Aorta (tissue), 5 donors: ENCODE measurements at regions not wholly inside any gene's neighbourhood (a gene's known extent, or its start where the extent isn't known, plus 50 kb on each side); places are given as distances from the start of the nearest gene placed in this dataset.

Experiments
- ATAC-seq: fragments of 200-7000 bp; cut with Tn5 transposase; one replicate; pipeline ENCODE4 v1.9.1; 2022; ENCODE audit warnings: moderate library complexity; ENCODE audit not compliant: low FRiP score
- DNase-seq, 2 donors: peaks; one replicate each; pipeline ENCODE4 v3.0.0-alpha.2; 2020
- H3K27ac ChIP-seq, 2 donors: one replicate each; pipeline ENCODE4 v1.5.1; 2013; ENCODE audit warnings: low read length in 2 of 2, mild to moderate bottlenecking in 2 of 2, moderate library complexity in 2 of 2, control low read depth in 1 of 2, inconsistent platforms in 1 of 2, low read depth in 1 of 2
- H3K27me3 ChIP-seq, 2 donors: one replicate each; pipeline ENCODE4 v1.6.1; 2013; ENCODE audit warnings: control low read depth in 1 of 2, low read length in 1 of 2, mild to moderate bottlenecking in 1 of 2, moderate library complexity in 1 of 2; ENCODE audit not compliant: insufficient read depth in 2 of 2, control insufficient read depth in 1 of 2
- H3K36me3 ChIP-seq, 2 donors: one replicate each; pipeline ENCODE4 v1.6.1; 2013; ENCODE audit warnings: control low read depth in 1 of 2, low read length in 1 of 2, mild to moderate bottlenecking in 1 of 2; ENCODE audit not compliant: insufficient read depth in 2 of 2, control insufficient read depth in 1 of 2
- H3K4me1 ChIP-seq, 2 donors: one replicate each; pipeline ENCODE4 v1.6.1; 2013; ENCODE audit warnings: low read length in 2 of 2, control low read depth in 1 of 2, mild to moderate bottlenecking in 1 of 2, moderate library complexity in 1 of 2; ENCODE audit not compliant: insufficient read depth in 2 of 2, control insufficient read depth in 1 of 2
- H3K4me3 ChIP-seq, 2 donors: one replicate each; pipeline ENCODE4 v1.5.1; 2013; ENCODE audit warnings: low read length in 2 of 2, control low read depth in 1 of 2, mild to moderate bottlenecking in 1 of 2
- H3K9me3 ChIP-seq: one replicate; pipeline ENCODE4 v1.6.1; 2013; ENCODE audit warnings: mild to moderate bottlenecking, low read length; ENCODE audit not compliant: control insufficient read depth
- WGBS, 2 donors: extraction: QIAGEN DNeasy Blood & Tissue Kit; methylation state at CpG; one replicate each; pipeline ENCODE4 v1.1.7; 2013; 5-methylcytosine and 5-hydroxymethylcytosine counted together
- intact Hi-C, 2 donors: fragments of 100-400 bp; cut with DNase I; formaldehyde crosslinking; loops; one replicate each; pipeline versions ENCODE4 v1.14.2 to v1.15.0; 2022
- donor health status: healthy with polysubstance abuse.
- donor health status: Bipolar disorder and iron deficiency.
- donor health status: DM: no; HTN: no; CAD: no.
- donor health status: DM: no; HTN: no; CAD: no.
- donor health status: DM: yes; HTN: yes; CAD: no.

- Histone ChIP-seq H3K27me3 (no peaks in the 10 kb centered on the region), H3K27ac (no peak overlapping the region), H3K4me1 (peaks cover 0 to 3% of the 10 kb centered on the region in 2 donors), H3K4me3 (no peak overlapping the region), H3K36me3 (no peaks in the 10 kb centered on the region), H3K9me3 (no peaks in the 10 kb centered on the region)
- DNase-seq: no peak
- no peak for ATAC-seq
- WGBS, 2 donors: 93 to 97% methylated on average over 2 of the region's 2 CpGs
- intact Hi-C loops: no loop called here
Measured at GRCh38 chr20:10921491-10922010, 247.8 kb upstream of the JAG1 start.

DNA sequence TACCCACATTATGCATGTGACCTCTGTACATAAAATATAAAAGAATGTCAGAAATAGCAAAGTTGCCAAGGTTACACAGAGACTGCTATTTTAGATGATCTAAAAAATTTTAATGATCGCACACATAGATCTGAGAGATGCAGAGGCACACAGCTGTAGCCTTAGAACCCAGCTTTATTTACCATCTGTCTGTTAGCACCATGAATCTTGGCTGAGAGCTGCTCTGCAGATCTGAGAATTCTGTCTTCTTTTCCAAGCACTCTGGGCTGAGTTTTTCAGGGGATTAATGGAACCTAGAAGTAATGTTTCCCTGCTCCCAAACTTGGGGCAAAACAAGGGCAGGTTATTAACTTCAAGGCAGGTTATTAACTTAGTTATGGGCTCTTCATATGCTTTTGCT, 248.7 kb upstream of the JAG1 start:
- Histone ChIP-seq H3K27ac (no peak overlapping the region), H3K9me3 (no peaks in the 10 kb centered on the region), H3K27me3 (no peaks in the 10 kb centered on the region), H3K36me3 (no peaks in the 10 kb centered on the region), H3K4me1 (peaks cover 0 to 3% of the 10 kb centered on the region in 2 donors), H3K4me3 (no peak overlapping the region)
- ATAC-seq: no peak
- WGBS, 2 donors: 36 to 37% methylated on average over 1 of the region's 1 CpG
- intact Hi-C loops: no loop called here
- no peak for DNase-seq

DNA sequence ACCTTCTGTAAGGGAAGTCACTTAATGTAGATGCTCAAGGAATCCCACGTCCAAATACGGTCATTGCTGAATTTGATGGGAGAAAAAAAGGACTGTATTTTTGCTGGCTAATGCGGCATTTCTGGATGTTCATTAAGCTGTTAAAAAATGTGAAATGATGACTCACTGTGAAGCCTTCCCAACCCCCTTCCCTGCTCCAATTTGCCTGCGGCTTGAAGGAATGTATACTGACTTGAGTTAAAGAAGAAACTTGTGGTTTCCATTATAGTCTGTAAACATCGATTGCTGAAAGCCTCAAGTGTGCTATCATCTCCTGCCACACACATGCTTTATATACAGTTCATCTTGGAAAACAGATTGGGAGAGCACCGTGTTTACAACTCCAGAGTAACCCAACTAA, 249.1 kb upstream of the JAG1 start:
- Histone ChIP-seq H3K4me3 (no peak overlapping the region), H3K27me3 (no peaks in the 10 kb centered on the region), H3K9me3 (no peaks in the 10 kb centered on the region), H3K27ac (no peak overlapping the region), H3K4me1 (peaks cover 0 to 3% of the 10 kb centered on the region in 2 donors), H3K36me3 (no peaks in the 10 kb centered on the region)
- ATAC-seq (no peak), DNase-seq (no peak)
- intact Hi-C loops: no loop called here
- WGBS, 2 donors: 16 to 22% methylated on average over 6 of the region's 6 CpGs

DNA sequence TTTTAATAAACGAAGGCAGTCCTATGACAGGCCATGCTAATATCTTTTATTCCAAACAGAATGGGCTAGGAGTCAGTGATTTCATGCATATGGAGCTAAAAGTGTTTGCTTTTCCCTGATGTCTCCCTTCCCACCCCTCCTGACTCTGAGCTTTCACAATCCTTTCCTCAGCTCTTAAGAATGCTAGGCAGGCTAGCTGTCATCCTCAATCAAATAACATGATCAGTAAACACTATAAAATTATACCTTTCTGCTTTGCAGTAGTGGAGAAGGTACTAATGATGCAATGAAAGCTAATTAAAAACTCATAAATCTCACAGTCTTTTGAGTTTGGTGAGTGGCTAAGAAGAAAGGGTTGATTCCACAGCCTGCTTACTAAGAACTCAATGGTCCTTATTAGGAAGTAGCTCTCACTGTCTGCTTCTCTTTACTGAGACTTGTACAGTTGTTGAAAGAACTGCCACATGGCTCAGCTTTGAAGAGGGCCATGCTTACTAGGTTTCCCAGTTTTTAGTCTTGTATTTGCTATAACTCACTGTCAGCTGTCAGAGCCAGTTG, 250.9 kb upstream of the JAG1 start:
- Histone ChIP-seq H3K27ac (no peak overlapping the region), H3K4me3 (no peak overlapping the region), H3K4me1 (peaks cover 0 to 3% of the 10 kb centered on the region in 2 donors), H3K9me3 (no peaks in the 10 kb centered on the region), H3K27me3 (no peaks in the 10 kb centered on the region), H3K36me3 (no peaks in the 10 kb centered on the region)
- DNase-seq (no peak), ATAC-seq (no peak)
- 57 to 64% methylated on average over 1 of the region's 1 CpG for WGBS, 2 donors
- intact Hi-C loops: loop anchor here in 1 of 2 donors (5.0 kb wide), 1 partner anchor 58 kb away; no protein-coding TSS in a partner anchor

DNA sequence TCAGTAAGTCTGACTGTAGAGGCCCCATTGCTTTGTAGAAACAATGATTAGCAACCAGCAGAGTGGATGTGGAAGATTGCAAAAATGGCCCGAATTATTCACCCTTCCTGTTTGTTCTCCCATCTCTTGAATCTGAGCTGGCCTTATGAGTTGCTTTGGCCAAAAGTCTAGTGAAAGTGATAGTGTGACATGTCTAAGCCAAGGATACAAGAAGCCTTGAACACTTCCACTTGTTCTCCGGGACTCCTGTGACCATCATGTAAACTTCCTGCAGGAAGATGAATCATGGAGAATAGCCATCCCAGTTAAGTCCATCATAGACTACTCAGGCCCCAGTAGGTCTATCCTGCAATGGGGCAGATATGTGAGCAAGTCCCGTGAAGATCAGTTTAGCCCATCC, 252.0 kb upstream of the JAG1 start:
- ATAC-seq: no peak
- H3K27ac ChIP-seq: no peak overlapping the region
- DNase-seq: no peak
- no peaks in the 10 kb centered on the region for H3K36me3 ChIP-seq
- intact Hi-C loops: loop anchor here in 1 of 2 donors (5.0 kb wide), 1 partner anchor 57 kb away; no protein-coding TSS in a partner anchor
- H3K4me3 ChIP-seq: no peak overlapping the region
- peaks cover 0 to 3% of the 10 kb centered on the region in 2 donors for H3K4me1 ChIP-seq
- H3K9me3 ChIP-seq: no peaks in the 10 kb centered on the region
- 61 to 64% methylated on average over 3 of the region's 3 CpGs for WGBS, 2 donors
- H3K27me3 ChIP-seq: no peaks in the 10 kb centered on the region

DNA sequence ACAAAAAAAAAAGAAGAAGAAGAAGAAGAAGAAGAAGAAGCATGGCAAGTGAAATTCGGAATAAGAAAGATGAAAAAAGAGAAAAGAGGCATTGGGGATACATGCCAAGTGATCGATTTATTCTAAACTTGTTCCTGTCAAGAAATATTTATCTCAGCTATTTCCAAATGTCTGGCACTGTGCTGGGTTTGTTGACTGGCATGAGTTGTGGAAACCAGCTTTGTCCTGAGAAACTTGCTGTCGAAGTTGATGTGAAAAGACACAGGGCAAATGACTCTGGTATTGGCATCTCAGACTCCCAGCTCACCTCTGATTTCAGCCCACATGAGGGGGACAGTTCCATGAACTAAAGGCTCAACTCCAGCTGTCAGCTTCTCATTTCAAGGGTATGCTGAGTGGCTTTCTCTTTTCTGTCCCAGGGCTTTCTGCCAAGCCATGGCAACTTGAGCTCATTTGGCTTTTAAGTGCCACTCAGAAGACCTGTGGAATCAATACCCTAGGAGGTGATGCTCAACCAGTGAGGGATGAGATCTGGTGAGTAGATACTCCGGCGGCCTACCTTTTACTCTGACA, 253.3 kb upstream of the JAG1 start:
- no peaks in the 10 kb centered on the region for H3K9me3 ChIP-seq
- 87 to 91% methylated on average over 5 of the region's 5 CpGs for WGBS, 2 donors

GRCh38 chr20:10927936-10928840, 254.4 kb upstream of the JAG1 start:
- H3K27ac ChIP-seq: no peak overlapping the region
- WGBS, 2 donors: 74 to 80% methylated on average over 11 of the region's 11 CpGs
- ATAC-seq: no peak

More for the DNA sequence above, 253.3 kb upstream of the JAG1 start:
- no peaks in the 10 kb centered on the region for H3K36me3 ChIP-seq
- no peak overlapping the region for H3K27ac ChIP-seq
- DNase-seq (no peak), ATAC-seq (no peak)
- H3K4me3 ChIP-seq: no peak overlapping the region
- peaks cover 0 to 3% of the 10 kb centered on the region in 2 donors for H3K4me1 ChIP-seq
- intact Hi-C loops: loop anchor here in 1 of 2 donors (5.0 kb wide), 1 partner anchor 55 kb away; no protein-coding TSS in a partner anchor
- H3K27me3 ChIP-seq: no peaks in the 10 kb centered on the region

DNA sequence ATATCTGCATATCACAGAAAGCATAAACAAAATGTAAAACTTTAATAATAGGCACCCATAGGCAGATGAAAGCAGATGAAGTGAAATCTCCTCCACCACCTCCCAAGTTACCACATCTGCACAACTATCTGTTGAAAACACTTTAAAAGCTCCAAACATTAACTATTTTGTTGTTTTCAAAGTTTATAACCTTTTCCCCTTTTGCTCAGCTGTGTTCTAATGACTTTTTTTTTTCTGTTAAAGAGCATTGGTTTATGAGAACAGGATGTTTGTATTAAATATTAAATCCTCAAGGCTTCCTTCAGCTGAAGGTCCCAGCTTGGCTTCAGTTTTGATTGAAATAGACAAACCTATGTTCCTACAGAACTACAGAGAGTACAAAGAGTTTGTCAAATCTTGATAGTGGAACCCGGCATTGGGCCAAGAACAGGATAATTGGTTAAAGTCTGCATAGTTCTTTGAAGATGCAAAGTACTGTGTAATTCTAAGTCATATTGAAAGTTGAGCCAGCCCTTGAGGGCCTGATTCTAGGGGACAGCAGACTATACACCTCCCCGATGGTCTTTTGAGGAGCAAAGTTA, 255.1 kb upstream of the JAG1 start:
- intact Hi-C loops: loop anchor here in 1 of 2 donors (5.0 kb wide), 1 partner anchor 53 kb away; no protein-coding TSS in a partner anchor
- ATAC-seq (no peak), DNase-seq (no peak)
- no peaks in the 10 kb centered on the region for H3K4me1 ChIP-seq
- no peak overlapping the region for H3K27ac ChIP-seq
- H3K27me3 ChIP-seq: no peaks in the 10 kb centered on the region
- no peaks in the 10 kb centered on the region for H3K36me3 ChIP-seq
- 78 to 84% methylated on average over 2 of the region's 2 CpGs for WGBS, 2 donors
- no peak overlapping the region for H3K4me3 ChIP-seq
- no peaks in the 10 kb centered on the region for H3K9me3 ChIP-seq

More at GRCh38 chr20:10927936-10928840, 254.4 kb upstream of the JAG1 start:
- H3K36me3 ChIP-seq: no peaks in the 10 kb centered on the region
- no peak overlapping the region for H3K4me3 ChIP-seq
- DNase-seq: no peak
- H3K4me1 ChIP-seq: peaks cover 0 to 1% of the 10 kb centered on the region in 2 donors
- no peaks in the 10 kb centered on the region for H3K27me3 ChIP-seq
- H3K9me3 ChIP-seq: no peaks in the 10 kb centered on the region
- intact Hi-C loops: loop anchor here in 1 of 2 donors (5.0 kb wide), 1 partner anchor 54 kb away; no protein-coding TSS in a partner anchor
